A673 (cell line): ENCODE measurements at regions not wholly inside any gene's neighbourhood (a gene's known extent, or its start where the extent isn't known, plus 50 kb on each side); places are given as distances from the start of the nearest gene placed in this dataset.

Experiments
- BruUV-seq: library from RNA; stranded (reverse); fragments of 400-500 nt; replicated peaks from 2 replicates; lab custom pipeline; 2021; lab: Mats Ljungman, UMichigan
- CTCF ChIA-PET: fragments of 300-600 bp; sonication (Branson Sonifier 250); formaldehyde crosslinking; loops from one replicate; lab custom pipeline; 2022; ENCODE audit warnings: antibody characterized with exemption; lab: Charles Lee
- POLR2A ChIA-PET: fragments of 300-600 bp; sonication (Branson Sonifier 250); formaldehyde crosslinking; loops from one replicate; lab custom pipeline; 2022; ENCODE audit warnings: antibody characterized with exemption; ENCODE audit not compliant: low non-redundant PET; lab: Charles Lee
- DNase-seq: peaks from one replicate; pipeline ENCODE4 v3.0.0-alpha.2; 2015; ENCODE audit warnings: low spot score
- H3K27ac ChIP-seq: fragments of 200-600 bp; sonication (generic); 2 replicates; pipeline ENCODE4 v1.5.1; 2016; ENCODE audit warnings: mixed run types, low read depth, mild to moderate bottlenecking, mixed read lengths, antibody characterized with exemption, low read length; ENCODE audit not compliant: poor library complexity, severe bottlenecking
- H3K27me3 ChIP-seq: fragments of 200-600 bp; sonication (generic); replicated peaks from 2 replicates; pipeline ENCODE4 v1.6.1; 2017; ENCODE audit warnings: mixed run types, low read depth, mild to moderate bottlenecking, mixed read lengths, antibody characterized with exemption, low read length; ENCODE audit not compliant: insufficient read depth, poor library complexity
- H3K36me3 ChIP-seq: fragments of 200-600 bp; sonication (generic); 2 replicates; pipeline ENCODE4 v1.6.1; 2016; ENCODE audit warnings: mixed run types, mild to moderate bottlenecking, mixed read lengths, antibody characterized with exemption, low read length; ENCODE audit not compliant: insufficient read depth, poor library complexity, severe bottlenecking
- H3K4me1 ChIP-seq: fragments of 200-600 bp; sonication (generic); 2 replicates; pipeline ENCODE4 v1.6.1; 2017; ENCODE audit warnings: mixed run types, mild to moderate bottlenecking, mixed read lengths, antibody characterized with exemption, low read length; ENCODE audit not compliant: insufficient read depth, poor library complexity, severe bottlenecking
- H3K4me3 ChIP-seq: fragments of 200-600 bp; sonication (generic); 2 replicates; pipeline ENCODE4 v1.5.1; 2016; ENCODE audit warnings: low read depth, mixed run types, mild to moderate bottlenecking, mixed read lengths, low read length; ENCODE audit not compliant: poor library complexity, severe bottlenecking
- H3K9me3 ChIP-seq: fragments of 200-600 bp; sonication (generic); 2 replicates; pipeline ENCODE4 v1.6.1; 2016; ENCODE audit warnings: mixed run types, low read depth, mild to moderate bottlenecking, mixed read lengths, antibody characterized with exemption, low read length; ENCODE audit not compliant: poor library complexity, severe bottlenecking
- EZH2 ChIP-seq: fragments of 200-600 bp; sonication (generic); IDR thresholded peaks from 2 replicates; pipeline ENCODE4 v1.6.1; 2017; ENCODE audit warnings: borderline replicate concordance, low read depth, mild to moderate bottlenecking, mixed read lengths, antibody characterized with exemption, low read length; ENCODE audit not compliant: poor library complexity, severe bottlenecking
- intact Hi-C: fragments of 100-400 bp; cut with micrococcal nuclease; formaldehyde crosslinking; loops from one replicate; pipeline ENCODE4 v1.10.0; 2022; ENCODE audit not compliant: unreplicated experiment
- TF ChIP-seq, protein P1 (sequence below): fragments of 300-800, 200-600 bp; sonication (generic); conservative IDR thresholded peaks from 2 replicates; pipeline ENCODE4 v1.5.1; 2017; ENCODE audit warnings: low read depth, mild to moderate bottlenecking, antibody characterized with exemption, low read length, moderate library complexity, mixed read lengths

DNA sequence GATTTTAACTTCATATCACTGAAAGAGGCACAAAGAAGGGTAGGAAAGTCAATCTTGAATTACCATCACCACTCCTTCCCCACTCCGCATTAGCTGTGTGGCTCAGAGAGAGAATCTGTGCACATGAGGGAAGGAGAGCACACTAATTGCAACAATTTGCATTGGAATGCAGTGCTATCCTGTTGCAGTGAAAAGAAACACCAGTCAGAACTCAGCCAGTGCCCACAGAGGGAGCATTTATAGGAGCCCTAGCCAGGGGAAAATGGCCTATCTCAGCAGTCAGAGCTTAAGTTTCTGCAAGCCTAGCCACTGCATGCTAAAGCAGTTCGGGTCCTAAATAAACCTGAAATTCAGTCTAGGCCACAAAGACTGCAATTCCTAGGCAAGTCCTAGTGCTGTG, 159.4 kb upstream of the AR start:
- POLR2A ChIA-PET: no interaction called here
- Histone ChIP-seq H3K27me3 (no peaks in the 10 kb centered on the region), H3K27ac (no peak overlapping the region), H3K4me1 (no peaks in the 10 kb centered on the region), H3K4me3 (no peak overlapping the region), H3K36me3 (no peaks in the 10 kb centered on the region), H3K9me3 (peaks cover 22% of the 10 kb centered on the region)
- CTCF ChIA-PET: no interaction called here
- intact Hi-C loops: no loop called here
- TF ChIP-seq, protein P1, sequence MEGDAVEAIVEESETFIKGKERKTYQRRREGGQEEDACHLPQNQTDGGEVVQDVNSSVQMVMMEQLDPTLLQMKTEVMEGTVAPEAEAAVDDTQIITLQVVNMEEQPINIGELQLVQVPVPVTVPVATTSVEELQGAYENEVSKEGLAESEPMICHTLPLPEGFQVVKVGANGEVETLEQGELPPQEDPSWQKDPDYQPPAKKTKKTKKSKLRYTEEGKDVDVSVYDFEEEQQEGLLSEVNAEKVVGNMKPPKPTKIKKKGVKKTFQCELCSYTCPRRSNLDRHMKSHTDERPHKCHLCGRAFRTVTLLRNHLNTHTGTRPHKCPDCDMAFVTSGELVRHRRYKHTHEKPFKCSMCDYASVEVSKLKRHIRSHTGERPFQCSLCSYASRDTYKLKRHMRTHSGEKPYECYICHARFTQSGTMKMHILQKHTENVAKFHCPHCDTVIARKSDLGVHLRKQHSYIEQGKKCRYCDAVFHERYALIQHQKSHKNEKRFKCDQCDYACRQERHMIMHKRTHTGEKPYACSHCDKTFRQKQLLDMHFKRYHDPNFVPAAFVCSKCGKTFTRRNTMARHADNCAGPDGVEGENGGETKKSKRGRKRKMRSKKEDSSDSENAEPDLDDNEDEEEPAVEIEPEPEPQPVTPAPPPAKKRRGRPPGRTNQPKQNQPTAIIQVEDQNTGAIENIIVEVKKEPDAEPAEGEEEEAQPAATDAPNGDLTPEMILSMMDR: no peak
- TF ChIP-seq EZH2: no peak
- DNase-seq: no peak
- no TSS peak for BruUV-seq

DNA sequence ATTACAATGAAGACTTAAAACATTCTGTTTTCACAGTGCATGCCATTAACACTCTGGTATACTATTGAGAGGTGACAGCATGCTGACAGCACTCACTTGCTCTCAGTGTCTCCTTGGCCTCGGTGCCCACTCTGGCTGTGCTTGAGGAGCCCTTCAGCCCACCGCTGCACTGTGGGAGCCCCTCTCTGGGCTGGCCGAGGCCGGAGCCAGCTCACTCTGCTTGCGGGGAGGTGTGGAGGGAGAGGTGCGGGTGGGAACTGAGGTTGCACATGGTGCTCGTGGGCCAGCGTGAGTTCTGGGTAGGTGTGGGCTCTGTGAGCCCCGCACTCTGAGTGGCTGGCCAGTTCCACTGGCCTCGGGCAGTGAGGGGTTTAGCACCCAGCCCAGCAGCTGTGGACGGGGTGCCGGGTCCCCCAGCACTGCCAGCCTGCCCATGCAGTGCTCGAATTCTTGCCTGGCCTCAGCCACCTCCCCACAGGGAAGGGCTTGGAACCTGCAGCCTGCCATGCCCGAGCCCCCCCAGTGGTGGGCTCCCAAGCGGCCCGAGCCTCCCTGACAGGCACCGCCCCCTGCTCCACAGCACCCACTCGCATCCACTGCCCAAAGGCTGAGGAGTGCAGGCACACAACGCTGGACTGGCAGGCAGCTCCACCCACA, 135.3 kb upstream of the AR start:
- Histone ChIP-seq H3K9me3 (peaks cover 30% of the 10 kb centered on the region), H3K4me3 (no peak overlapping the region), H3K36me3 (no peaks in the 10 kb centered on the region), H3K27ac (no peak overlapping the region), H3K27me3 (no peaks in the 10 kb centered on the region), H3K4me1 (no peaks in the 10 kb centered on the region)
- TF ChIP-seq EZH2: no peak
- TF ChIP-seq, protein P1: no peak
- no TSS peak for BruUV-seq
- intact Hi-C loops: no loop called here
- no peak for DNase-seq
- POLR2A ChIA-PET: no interaction called here
- CTCF ChIA-PET: no interaction called here

DNA sequence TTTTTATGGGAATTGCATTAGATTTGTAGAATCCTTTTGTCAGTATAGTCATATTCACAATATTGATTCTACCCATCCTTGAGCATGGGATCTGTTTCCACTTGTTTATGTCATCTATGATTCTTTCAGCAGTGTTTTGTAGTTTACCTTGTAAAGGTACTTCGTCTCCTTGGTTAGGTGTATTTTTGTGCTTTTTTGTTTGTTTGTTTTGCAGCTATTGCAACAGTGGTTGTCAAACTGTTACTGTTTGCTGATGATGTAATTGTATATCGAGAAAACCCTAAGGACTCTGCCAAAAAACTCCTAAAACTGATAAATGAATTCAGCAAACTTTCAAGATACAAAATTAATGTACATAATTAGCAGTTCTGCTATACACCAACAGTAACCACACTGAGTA, 127.9 kb upstream of the AR start:
- TF ChIP-seq EZH2: no peak
- TF ChIP-seq, protein P1: no peak
- H3K9me3 ChIP-seq: peaks cover 22% of the 10 kb centered on the region
- CTCF ChIA-PET: no interaction called here
- no TSS peak for BruUV-seq
- no peaks in the 10 kb centered on the region for H3K27me3 ChIP-seq
- H3K36me3 ChIP-seq: no peaks in the 10 kb centered on the region
- no peaks in the 10 kb centered on the region for H3K4me1 ChIP-seq
- intact Hi-C loops: no loop called here
- DNase-seq: no peak
- no peak overlapping the region for H3K27ac ChIP-seq
- H3K4me3 ChIP-seq: no peak overlapping the region
- POLR2A ChIA-PET: no interaction called here
